GM19240 (cell line): ENCODE measurements at regions not wholly inside any gene's neighbourhood (a gene's known extent, or its start where the extent isn't known, plus 50 kb on each side); places are given as distances from the start of the nearest gene placed in this dataset.
"Not testable (repeated sequence)": the region's sequence is repeated elsewhere in the genome, so short reads cannot be mapped to it uniquely, and the experiment has no call there.

ENCODE experiments used
- DNase-seq: peaks from one replicate; pipeline ENCODE4 v3.0.0; 2011; ENCODE audit warnings: low spot score; ENCODE audit not compliant: insufficient read length

DNA sequence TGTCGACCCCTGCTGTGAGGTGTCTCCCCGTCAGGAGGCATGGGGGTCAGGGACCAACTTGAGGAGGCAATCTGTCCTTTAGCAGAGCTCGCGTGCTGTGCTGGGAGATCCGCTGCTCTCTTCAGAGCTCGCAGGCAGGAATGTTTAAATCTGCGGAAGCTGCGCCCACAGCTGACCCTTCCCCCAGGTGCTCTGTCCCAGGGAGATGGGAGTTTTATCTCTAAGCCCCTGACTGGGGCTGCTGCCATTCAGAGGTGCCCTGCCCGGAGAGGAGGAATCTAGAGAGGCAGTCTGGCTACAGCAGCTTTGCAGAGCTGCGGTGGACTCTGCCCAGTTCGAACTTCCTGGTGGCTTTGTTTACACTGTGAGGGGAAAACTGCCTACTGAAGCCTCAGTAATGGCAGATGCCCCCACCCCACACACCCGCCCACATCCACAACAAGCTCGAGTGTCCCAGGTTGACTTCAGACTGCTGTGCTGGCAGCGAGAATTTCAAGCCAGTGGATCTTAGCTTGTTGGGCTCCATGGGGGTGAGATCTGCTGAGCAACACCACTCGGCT, 133.1 kb downstream of the CENPC start:
- DNase-seq: not testable (repeated sequence)

DNA sequence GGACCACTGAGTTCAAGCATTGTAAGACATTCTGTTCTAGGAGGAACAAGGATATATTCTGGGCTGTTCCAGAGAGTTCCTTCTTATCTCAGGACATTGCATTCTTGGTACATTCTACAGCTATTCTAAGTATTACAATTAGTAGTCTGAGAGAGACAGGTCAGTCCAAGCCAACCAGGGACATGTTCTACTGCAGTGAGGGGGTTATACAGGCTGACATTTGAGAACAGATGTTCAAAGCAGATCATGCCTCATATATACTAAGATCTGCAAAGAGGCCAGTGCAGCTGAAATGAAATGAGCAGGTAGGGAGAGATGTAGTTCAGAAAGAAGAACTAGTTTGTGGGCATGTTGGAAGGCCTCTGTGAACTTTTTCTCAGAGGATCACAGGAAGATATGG, 142.0 kb downstream of the CENPC start:
- DNase-seq: no peak

DNA sequence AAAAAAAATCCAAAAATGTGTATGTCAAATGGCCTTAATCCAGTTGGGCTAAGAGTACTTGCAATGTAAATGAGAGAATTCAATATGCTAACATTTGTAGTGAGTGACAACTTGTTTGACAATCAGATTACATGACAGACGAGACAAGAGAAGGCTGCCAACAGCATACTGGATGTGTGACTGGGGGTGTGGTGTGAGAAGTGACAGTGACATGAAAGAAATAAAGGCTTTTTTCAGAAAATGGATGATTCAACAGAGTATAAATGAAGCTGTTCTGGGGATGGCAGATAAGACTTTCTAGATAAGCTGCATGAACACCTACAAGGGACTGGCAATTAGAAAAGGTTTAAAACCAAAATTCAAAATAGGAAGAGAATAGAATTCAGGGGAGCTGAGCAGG, 143.4 kb downstream of the CENPC start:
- no peak for DNase-seq

GRCh38 chr4:67397931-67398330, 147.4 kb downstream of the CENPC start:
- DNase-seq: no peak

- DNase-seq: no peak
Observed at GRCh38 chr4:67397031-67397430, 148.3 kb downstream of the CENPC start.

DNA sequence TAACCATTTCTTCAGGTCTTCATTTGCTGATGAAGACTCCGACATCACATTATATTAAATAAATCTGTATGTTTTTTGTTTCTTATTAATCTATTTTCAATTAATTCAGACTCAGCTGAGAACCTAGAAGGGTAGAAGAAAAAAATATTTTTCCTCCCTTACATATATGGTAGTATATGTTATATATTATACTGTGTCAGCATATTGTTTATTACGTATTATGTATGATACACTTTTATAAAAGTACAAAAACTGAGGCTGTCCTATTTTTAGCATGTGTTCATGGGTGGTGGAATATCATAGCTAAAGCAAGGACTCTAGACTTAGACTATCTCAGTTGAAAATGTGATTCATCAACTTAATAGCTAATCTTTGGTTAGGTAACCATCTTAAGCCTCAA, 149.3 kb downstream of the CENPC start:
- DNase-seq: no peak

GRCh38 chr4:67394879-67395278, 150.4 kb downstream of the CENPC start:
- DNase-seq: no peak

DNA sequence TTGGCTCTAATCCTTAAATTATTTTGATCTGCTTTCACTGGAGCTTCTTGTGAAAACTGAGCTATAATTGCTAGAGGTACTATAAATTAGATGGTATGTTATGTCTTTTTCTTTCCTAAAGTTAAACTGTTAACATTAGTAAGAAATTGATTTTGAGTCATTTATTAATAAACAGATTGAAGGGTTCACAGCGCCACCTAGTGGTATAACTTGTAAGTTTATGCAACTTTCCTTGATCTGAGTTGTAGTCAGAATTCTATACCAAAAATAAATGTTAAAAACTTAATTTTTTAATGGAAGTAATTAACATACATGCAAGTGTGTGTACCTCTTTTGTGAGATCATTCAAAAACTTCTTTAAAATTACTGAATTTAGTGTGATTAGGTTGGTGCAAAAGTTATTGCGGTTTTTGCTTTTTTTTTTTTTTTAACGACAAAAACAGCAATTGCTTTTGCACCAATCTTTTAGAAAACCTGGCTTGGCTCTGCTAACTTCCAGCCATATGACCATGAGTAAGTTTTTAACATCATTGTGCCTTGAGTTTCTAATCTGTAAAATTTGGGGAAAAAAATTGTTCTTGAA, 151.5 kb downstream of the CENPC start:
- no peak for DNase-seq

GRCh38 chr4:67393007-67393406, 152.3 kb downstream of the CENPC start:
- no peak for DNase-seq

DNA sequence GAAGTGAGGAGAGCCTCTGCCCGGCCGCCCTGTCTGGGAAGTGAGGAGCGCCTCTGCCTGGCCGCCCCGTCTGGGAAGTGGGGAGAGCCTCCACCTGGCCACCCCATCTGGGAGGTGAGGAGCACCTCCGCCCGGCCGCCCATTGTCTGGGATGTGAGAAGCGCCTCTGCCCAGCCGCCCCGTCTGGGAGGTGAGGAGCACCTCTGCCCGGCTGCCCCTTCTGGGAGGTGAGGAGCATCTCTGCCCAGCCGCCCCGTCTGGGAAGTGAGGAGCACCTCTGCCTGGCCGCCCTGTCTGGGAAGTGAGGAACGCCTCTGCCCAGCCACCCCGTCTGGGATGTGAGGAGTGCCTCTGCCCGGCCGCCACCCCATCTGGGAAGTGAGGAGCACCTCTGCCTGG, 163.9 kb downstream of the CENPC start:
- not testable (repeated sequence) for DNase-seq

DNA sequence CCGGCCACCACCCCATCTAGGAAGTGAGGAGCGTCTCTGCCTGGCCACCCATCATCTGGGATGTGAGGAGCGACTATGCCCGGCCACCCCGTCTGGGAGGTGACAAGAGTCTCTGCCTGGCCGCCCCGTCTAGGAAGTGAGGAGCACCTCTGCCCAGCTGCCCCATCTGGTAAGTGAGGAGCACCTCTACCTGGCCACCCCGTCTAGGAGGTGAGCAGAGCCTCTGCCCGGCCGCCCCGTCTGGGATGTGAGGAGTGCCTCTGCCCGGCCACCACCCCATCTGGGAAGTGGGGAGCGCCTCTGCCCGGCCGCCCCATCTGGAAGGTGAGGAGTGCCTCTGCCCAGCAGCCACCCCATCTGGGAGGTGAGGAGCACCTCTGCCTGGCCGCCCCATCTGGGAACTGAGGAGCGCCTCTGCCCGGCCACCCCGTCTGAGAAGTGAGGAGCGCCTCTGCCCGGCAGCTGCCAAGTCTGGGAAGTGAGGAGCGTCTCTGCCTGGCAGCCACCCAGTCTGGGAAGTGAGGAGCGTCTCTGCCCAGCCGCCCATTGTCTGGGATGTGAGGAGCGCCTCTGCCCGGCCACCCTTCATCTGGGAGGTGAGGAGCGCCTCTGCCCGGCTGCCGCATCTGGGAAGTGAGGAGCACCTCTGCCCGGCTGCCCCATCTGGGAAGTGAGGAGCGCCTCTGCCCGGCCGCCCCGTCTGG, 164.4 kb downstream of the CENPC start:
- not testable (repeated sequence) for DNase-seq

GRCh38 chr4:67380154-67380553, 165.1 kb downstream of the CENPC start:
- no peak for DNase-seq

DNA sequence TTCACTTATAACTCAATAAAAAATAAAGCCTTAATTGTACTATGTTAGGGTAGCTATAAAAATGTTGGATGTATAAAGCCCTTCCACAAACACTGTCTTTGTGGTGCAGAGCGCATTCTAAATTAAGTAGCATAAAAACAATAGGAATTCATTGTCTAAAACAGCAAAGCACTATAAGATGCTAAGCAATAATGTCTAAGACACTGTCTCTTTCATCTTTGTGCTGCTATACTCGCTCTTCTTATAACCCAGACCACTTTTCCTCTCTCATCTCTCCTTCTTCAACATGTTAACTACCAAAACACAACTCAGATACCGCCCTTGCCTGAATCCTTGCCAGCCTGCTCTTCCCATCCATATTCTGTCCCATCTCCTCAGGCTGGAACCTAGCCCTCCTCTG, 170.0 kb downstream of the CENPC start:
- DNase-seq: no peak

- no peak for DNase-seq
Observed at GRCh38 chr4:67371615-67372014, 173.7 kb downstream of the CENPC start.

GRCh38 chr4:67366311-67366861, 178.9 kb downstream of the CENPC start:
- DNase-seq: no peak

GRCh38 chr4:67365661-67366245, 179.6 kb downstream of the CENPC start:
- no peak for DNase-seq

- no peak for DNase-seq
Observed at GRCh38 chr4:67355806-67356205, 189.5 kb downstream of the CENPC start.

GRCh38 chr4:67346654-67347053, 198.6 kb downstream of the CENPC start:
- no peak for DNase-seq

DNA sequence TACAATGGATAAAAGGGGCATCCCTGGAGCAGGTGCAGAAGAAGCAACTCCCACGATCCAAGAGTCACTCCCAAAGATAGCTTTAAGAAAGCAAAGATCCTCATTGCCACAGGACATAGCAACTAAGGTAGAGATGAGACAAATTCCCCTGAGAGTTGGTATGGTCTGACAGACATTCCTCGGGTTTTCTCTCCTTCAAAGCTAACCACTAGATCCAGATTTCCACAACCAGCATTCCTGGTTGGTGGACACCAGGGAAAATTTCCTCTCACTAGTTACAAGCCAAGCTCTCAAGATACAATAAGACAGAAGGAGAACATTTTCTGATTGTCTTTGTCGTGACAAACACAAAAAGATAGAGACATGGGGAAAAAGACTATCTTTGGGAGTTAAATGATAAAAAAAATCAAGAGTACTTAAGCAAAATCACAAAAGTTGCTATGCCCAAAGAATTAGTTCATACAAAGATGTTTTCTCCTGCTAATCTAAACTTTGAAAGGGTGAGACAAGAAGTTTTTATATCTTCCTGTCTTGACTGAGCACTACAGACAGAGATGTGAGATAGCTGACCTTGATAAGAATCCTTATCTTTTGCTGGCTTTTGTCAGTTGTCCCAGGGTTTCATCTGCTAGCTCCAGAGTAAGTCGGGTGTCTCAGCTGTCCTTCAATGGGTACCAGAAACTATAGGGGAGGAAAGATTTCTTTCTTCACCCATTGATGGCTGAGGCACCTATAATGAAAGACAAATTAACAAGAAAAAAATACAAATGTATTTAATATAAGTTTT, 200.5 kb downstream of the CENPC start:
- no peak for DNase-seq

- DNase-seq: no peak
Observed at GRCh38 chr4:67343199-67343598, 202.1 kb downstream of the CENPC start.

GRCh38 chr4:67342291-67342690, 203.0 kb downstream of the CENPC start:
- no peak for DNase-seq

DNA sequence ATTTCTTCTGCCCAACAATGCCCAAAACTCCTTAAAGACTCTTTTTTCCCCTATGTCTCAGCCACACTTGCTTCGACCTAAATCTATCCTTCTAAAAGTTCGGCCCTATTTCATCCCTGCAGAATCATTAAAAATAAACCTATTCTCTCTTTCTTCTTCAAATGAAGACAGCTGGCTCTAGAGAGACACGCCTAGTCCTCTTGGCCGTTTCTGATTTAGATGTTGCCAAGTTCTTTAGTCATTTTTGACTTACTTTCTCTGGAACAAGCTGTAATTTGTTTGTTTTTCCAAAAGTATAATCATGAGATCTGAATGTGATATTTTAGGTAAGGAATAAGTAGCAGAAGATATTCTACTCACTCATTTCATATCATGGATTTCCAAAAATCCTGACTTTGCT, 211.6 kb downstream of the CENPC start:
- no peak for DNase-seq
